ENCODE measurements at regions not wholly inside any gene's neighbourhood (a gene's known extent, or its start where the extent isn't known, plus 50 kb on each side); places are given as distances from the start of the nearest gene placed in this dataset.

- Mint-ChIP-seq H3K4me1 (ENCODE audit: unreplicated experiment) (peaks cover 24% of the 10 kb centered on the region), H3K27ac (ENCODE audit: unreplicated experiment) (peak overlapping the region; percentile 55), H3K9me3 (ENCODE audit: unreplicated experiment) (no peaks in the 10 kb centered on the region), H3K4me3 (ENCODE audit: unreplicated experiment) (no peak overlapping the region), H3K27me3 (ENCODE audit: unreplicated experiment) (peaks cover 3% of the 10 kb centered on the region), H3K36me3 (ENCODE audit: low read depth, unreplicated experiment) (no peaks in the 10 kb centered on the region)
- DNase-seq (ENCODE audit: low spot score) = no peak
- no peak for TF ChIP-seq CTCF (IDR thresholded peaks at IDR 0.05; ENCODE audit: unreplicated experiment)
These were observed 136.2 kb upstream of the ARHGAP28 start for GRCh38 chr18:6593142-6593885.

DNA sequence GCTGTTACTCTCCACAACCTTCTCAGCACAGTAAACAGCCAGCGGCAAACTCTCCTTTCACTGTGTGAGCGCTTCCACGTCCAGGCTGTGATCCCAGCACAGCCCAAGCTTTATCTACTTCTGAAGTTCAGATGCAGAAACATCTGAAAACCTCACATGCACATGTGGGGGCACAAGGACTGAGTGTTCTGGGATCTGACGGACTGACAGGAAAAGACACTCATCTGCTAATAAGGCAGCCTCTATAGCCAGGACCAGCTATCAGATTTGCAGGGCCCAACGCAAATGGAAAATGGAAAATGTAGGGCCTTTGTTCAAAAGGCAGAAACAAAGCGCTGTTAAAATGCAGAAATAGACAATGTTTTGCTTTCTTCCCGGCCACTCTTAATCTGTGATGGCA, 133.8 kb upstream of the ARHGAP28 start:
- no peaks in the 10 kb centered on the region for H3K36me3 Mint-ChIP-seq (ENCODE audit: low read depth, unreplicated experiment)
- H3K4me1 Mint-ChIP-seq (ENCODE audit: unreplicated experiment) = peaks cover 24% of the 10 kb centered on the region
- DNase-seq (ENCODE audit: low spot score) = no peak
- peaks cover 3% of the 10 kb centered on the region for H3K27me3 Mint-ChIP-seq (ENCODE audit: unreplicated experiment)
- no peaks in the 10 kb centered on the region for H3K9me3 Mint-ChIP-seq (ENCODE audit: unreplicated experiment)
- no peak for TF ChIP-seq CTCF (IDR thresholded peaks at IDR 0.05; ENCODE audit: unreplicated experiment)
- no peak overlapping the region for H3K4me3 Mint-ChIP-seq (ENCODE audit: unreplicated experiment)
- no peak overlapping the region for H3K27ac Mint-ChIP-seq (ENCODE audit: unreplicated experiment)

GRCh38 chr18:6598657-6599056, 130.9 kb upstream of the ARHGAP28 start:
- Mint-ChIP-seq H3K27me3 (ENCODE audit: unreplicated experiment) (peaks cover 2% of the 10 kb centered on the region), H3K4me3 (ENCODE audit: unreplicated experiment) (no peak overlapping the region), H3K9me3 (ENCODE audit: unreplicated experiment) (no peaks in the 10 kb centered on the region), H3K27ac (ENCODE audit: unreplicated experiment) (no peak overlapping the region), H3K36me3 (ENCODE audit: low read depth, unreplicated experiment) (no peaks in the 10 kb centered on the region), H3K4me1 (ENCODE audit: unreplicated experiment) (peaks cover 12% of the 10 kb centered on the region)
- no peak for TF ChIP-seq CTCF (IDR thresholded peaks at IDR 0.05; ENCODE audit: unreplicated experiment)
- DNase-seq (ENCODE audit: low spot score) = no peak

DNA sequence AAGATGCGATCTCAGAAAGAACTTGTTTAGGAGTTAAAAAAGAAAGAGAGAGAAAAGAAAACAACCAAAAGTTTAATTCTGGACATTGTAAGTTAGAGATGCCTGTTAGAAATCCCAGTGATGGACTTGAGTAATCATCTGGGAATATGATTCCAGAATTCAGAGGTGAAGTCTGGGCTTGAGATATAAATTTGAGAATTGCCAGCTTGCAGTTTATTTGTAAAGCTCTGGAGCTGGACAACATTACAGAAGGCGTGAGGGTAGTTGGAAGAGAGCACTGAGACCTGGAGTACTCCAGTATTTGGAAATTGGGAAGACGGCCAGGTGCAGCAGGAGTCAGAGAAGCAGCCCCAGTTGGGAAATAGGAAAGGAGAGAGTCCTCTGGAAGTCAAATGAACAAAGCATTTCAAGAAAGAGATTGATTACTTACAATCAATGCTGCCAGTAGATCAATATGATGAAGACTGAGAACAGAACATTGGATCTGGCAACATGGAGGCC, 128.8 kb upstream of the ARHGAP28 start:
- Mint-ChIP-seq H3K27ac (ENCODE audit: unreplicated experiment) (no peak overlapping the region), H3K4me3 (ENCODE audit: unreplicated experiment) (no peak overlapping the region), H3K9me3 (ENCODE audit: unreplicated experiment) (no peaks in the 10 kb centered on the region), H3K4me1 (ENCODE audit: unreplicated experiment) (peaks cover 9% of the 10 kb centered on the region), H3K36me3 (ENCODE audit: low read depth, unreplicated experiment) (no peaks in the 10 kb centered on the region), H3K27me3 (ENCODE audit: unreplicated experiment) (no peaks in the 10 kb centered on the region)
- DNase-seq (ENCODE audit: low spot score) = no peak
- no peak for TF ChIP-seq CTCF (IDR thresholded peaks at IDR 0.05; ENCODE audit: unreplicated experiment)

DNA sequence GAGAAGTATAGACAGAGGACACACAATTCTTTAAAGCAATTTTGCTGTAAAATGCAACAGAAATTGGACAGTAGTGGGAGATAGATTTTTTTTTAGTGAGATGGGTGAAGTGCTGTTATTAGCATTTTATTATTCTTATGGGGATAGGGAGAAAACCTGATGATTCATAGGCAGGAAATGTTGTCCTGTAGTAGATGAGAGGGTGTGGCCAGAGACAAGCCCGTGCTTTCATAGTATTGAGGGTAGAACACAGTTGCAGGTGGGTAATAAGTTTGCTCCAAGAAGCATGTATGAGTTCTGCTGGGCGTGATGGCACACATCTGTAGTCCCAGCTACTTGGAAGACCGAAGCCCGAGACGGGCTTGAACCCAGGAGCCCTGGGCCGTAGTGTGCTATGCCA, 128.3 kb upstream of the ARHGAP28 start:
- H3K4me1 Mint-ChIP-seq (ENCODE audit: unreplicated experiment) = peaks cover 14% of the 10 kb centered on the region
- no peak for DNase-seq (ENCODE audit: low spot score)
- no peak overlapping the region for H3K27ac Mint-ChIP-seq (ENCODE audit: unreplicated experiment)
- no peaks in the 10 kb centered on the region for H3K27me3 Mint-ChIP-seq (ENCODE audit: unreplicated experiment)
- TF ChIP-seq CTCF (IDR thresholded peaks at IDR 0.05; ENCODE audit: unreplicated experiment) = no peak
- no peaks in the 10 kb centered on the region for H3K9me3 Mint-ChIP-seq (ENCODE audit: unreplicated experiment)
- H3K36me3 Mint-ChIP-seq (ENCODE audit: low read depth, unreplicated experiment) = no peaks in the 10 kb centered on the region
- no peak overlapping the region for H3K4me3 Mint-ChIP-seq (ENCODE audit: unreplicated experiment)
